Uterus (tissue), 3 donors: ENCODE measurements at regions not wholly inside any gene's neighbourhood (a gene's known extent, or its start where the extent isn't known, plus 50 kb on each side); places are given as distances from the start of the nearest gene placed in this dataset.

Source experiments
- DNase-seq, 2 donors: peaks; one replicate each; pipeline ENCODE4 v3.0.0-alpha.2; 2019 to 2020
- H3K27ac ChIP-seq, 2 donors: fragments of 200-600 bp; sonication (generic); 1 replicate in 1 of 2; 2 replicates in 1 of 2; pipeline ENCODE4 v1.5.1; 2016 to 2018
- H3K27me3 ChIP-seq, 2 donors: fragments of 200-600 bp; sonication (generic); one replicate each; pipeline ENCODE4 v1.5.1; 2018 to 2019; ENCODE audit warnings: control low read depth in 1 of 2
- H3K36me3 ChIP-seq, 2 donors: fragments of 200-600 bp; sonication (generic); one replicate each; pipeline ENCODE4 v1.5.1; 2019; ENCODE audit warnings: control low read depth in 1 of 2
- H3K4me1 ChIP-seq, 2 donors: fragments of 200-600 bp; sonication (generic); one replicate each; pipeline ENCODE4 v1.5.1; 2018 to 2019; ENCODE audit warnings: control low read depth in 1 of 2
- H3K4me3 ChIP-seq, 2 donors: fragments of 200-600 bp; sonication (generic); 1 replicate in 1 of 2; 2 replicates in 1 of 2; pipeline ENCODE4 v1.5.1; 2018 to 2019; ENCODE audit warnings: mild to moderate bottlenecking in 1 of 2
- H3K9me3 ChIP-seq, 2 donors: fragments of 200-600 bp; sonication (generic); one replicate each; pipeline ENCODE4 v1.5.1; 2019; ENCODE audit warnings: control low read depth in 1 of 2
- POLR2A ChIP-seq, 2 donors: fragments of 450-650 bp; IDR thresholded peaks; one replicate each; pipeline ENCODE4 v1.6.1; 2016; ENCODE audit warnings: antibody characterized with exemption in 2 of 2, mild to moderate bottlenecking in 1 of 2, moderate library complexity in 1 of 2
- intact Hi-C: fragments of 100-400 bp; cut with DNase I; formaldehyde crosslinking; loops from one replicate; pipeline ENCODE4 v1.15.1; 2023; ENCODE audit warnings: low total_unique reads
- TF ChIP-seq, protein P1 (sequence below), 4 experiments: fragments of 200-600 bp in 2 of 4; fragments of 450-650 bp in 2 of 4; sonication (generic) in 2 of 4; IDR thresholded peaks; one replicate each; pipeline ENCODE4 v1.5.1; 2016 to 2019; ENCODE audit warnings: antibody characterized with exemption in 4 of 4, mild to moderate bottlenecking in 2 of 4, moderate library complexity in 1 of 4
- donor health status: DM: yes; HTN: yes; CAD: no.

DNA sequence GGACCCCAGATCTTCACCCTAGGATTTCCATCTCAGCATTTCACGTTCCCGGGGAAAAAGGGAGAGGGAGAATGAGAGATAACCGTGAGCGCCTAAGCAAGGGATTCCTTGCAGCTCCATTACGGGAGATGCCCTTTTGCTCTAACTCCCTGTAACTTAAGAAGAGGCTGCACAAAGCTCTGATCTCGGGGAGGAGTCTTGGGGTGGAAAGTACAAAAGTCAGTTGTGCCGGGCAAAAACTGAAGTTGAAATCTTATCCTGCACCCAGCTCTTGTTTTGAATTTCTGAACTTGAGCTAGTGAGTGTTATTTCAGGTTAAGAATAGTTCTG is 256.4 kb upstream of the SOX21 start:
- no peak overlapping the region for H3K27ac ChIP-seq
- TF ChIP-seq, protein P1, sequence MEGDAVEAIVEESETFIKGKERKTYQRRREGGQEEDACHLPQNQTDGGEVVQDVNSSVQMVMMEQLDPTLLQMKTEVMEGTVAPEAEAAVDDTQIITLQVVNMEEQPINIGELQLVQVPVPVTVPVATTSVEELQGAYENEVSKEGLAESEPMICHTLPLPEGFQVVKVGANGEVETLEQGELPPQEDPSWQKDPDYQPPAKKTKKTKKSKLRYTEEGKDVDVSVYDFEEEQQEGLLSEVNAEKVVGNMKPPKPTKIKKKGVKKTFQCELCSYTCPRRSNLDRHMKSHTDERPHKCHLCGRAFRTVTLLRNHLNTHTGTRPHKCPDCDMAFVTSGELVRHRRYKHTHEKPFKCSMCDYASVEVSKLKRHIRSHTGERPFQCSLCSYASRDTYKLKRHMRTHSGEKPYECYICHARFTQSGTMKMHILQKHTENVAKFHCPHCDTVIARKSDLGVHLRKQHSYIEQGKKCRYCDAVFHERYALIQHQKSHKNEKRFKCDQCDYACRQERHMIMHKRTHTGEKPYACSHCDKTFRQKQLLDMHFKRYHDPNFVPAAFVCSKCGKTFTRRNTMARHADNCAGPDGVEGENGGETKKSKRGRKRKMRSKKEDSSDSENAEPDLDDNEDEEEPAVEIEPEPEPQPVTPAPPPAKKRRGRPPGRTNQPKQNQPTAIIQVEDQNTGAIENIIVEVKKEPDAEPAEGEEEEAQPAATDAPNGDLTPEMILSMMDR (IDR thresholded peaks at IDR 0.05): no peak
- no peak for TF ChIP-seq POLR2A (IDR thresholded peaks at IDR 0.05)

DNA sequence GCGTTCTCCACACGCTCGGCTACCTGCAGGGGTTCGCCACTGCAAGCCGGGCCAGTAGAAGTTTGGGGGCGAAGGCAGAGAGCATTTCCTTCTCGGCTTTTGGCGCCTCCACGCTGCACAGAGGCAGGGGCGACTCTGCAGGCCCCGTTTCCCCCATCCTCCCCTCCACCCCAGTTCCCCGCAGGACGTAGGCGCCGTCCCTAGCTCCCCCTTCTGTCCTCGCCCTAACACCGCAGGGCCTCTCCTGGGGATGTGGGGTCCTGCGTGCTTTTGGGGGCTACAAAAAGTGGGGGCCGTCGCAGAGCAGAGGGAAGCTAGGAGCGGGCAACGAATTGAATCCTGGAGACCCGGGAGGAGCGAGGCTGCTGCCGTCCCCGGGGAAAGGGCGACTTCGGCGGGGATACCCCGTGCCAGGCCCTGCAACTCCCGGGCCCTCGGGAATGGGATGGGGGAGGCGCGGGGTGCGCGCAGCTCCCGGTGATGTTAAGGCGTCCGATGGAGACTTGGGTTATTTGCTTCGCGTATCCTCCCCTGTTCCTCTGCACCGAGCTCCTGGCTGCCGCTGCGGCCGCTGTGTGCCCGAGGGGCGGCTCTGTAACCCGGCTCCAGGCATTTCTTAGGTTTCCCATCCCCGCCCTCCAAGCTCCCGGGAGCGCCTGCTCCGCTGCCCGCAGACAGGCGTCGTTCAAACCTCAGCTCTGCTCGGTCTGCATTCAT is 255.9 kb upstream of the SOX21 start:
- Histone ChIP-seq H3K4me1 (no peaks in the 10 kb centered on the region), H3K27ac (no peak overlapping the region), H3K4me3 (peak overlapping the region in 1 of 2 donors; percentile 14), H3K9me3 (no peaks in the 10 kb centered on the region), H3K36me3 (no peaks in the 10 kb centered on the region), H3K27me3 (peaks cover 0 to 16% of the 10 kb centered on the region in 2 donors)
- no peak for TF ChIP-seq POLR2A (IDR thresholded peaks at IDR 0.05)
- TF ChIP-seq, protein P1 (IDR thresholded peaks at IDR 0.05): no peak
- no peak for DNase-seq
- intact Hi-C loops: no loop called here

More for the DNA sequence above, 256.4 kb upstream of the SOX21 start:
- Histone ChIP-seq H3K9me3 (no peaks in the 10 kb centered on the region), H3K36me3 (no peaks in the 10 kb centered on the region), H3K4me3 (no peak overlapping the region), H3K27me3 (peaks cover 0 to 16% of the 10 kb centered on the region in 2 donors), H3K4me1 (no peaks in the 10 kb centered on the region)
- intact Hi-C loops: no loop called here
- no peak for DNase-seq

DNA sequence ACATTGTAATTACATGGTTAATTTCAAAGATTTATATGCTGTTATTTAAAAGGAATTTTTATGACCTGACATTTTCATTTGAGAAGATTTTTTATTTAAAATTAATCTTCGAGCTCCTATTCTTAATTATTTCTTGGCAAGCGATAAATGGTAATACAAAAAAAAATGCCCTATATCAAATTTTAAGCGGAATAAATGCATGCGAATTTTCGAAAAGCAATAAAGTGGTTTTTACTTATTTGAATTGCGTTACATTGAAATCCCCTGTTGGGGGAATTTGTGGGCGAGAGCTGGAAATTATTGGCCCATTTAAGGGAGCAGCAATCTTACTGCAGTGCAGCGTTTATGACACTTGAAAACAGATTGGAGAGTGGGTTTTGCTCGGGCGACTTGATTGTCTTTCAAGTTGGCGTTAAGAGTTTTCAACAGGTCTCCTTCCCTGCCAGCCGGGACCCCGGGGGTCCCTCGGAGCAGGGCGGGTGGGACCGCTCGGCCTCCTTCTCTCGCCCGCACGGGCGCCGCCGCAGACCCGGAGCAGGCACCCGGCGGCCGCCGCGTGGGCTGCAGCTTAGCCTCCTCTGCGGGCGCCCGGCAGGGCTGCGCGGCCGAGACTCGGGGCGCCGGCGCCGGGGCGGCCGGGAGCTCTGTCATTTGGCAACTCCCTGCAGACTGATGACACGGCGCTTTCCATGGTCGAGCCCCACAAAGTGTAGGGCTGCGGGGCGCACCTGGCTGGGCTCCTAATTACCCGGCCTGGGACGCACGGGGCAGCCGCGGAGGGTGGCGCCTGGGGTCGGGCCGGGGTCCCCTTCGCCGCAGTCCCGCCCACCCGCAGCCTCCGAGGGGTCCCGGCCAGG is 255.1 kb upstream of the SOX21 start:
- DNase-seq: no peak
- H3K27me3 ChIP-seq: peaks cover 0 to 16% of the 10 kb centered on the region in 2 donors
- TF ChIP-seq, protein P1 (IDR thresholded peaks at IDR 0.05): no peak
- TF ChIP-seq POLR2A (IDR thresholded peaks at IDR 0.05): no peak
- peak overlapping the region in 1 of 2 donors; percentile 14 for H3K4me3 ChIP-seq
- H3K27ac ChIP-seq: no peak overlapping the region
- no peaks in the 10 kb centered on the region for H3K36me3 ChIP-seq
- intact Hi-C loops: no loop called here
- H3K4me1 ChIP-seq: no peaks in the 10 kb centered on the region
- H3K9me3 ChIP-seq: no peaks in the 10 kb centered on the region

DNA sequence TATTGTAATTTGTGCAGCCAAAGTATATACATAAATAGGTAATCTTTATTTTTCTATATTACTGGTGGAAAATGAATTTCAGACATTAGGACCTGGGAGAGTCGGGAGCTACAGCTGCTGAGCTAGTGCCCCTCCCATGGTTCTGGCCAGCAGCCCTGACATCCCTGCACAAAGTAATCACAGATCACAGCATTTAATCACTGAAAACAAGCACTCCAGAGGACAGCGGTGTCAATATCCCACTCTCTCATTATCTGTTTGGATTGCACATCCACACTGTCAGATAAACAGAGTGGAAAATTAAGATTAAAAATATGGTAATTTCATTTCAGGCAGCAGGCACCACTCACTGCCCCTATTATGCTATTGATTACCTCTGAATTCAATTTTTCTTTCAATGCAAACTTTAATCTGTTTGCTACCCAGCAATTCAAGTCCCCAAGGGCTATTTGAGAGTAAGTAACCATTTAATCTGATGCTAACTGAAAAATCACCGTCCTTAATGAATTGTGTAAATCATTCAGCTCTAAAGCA is 254.1 kb upstream of the SOX21 start:
- Histone ChIP-seq H3K36me3 (no peaks in the 10 kb centered on the region), H3K4me1 (no peaks in the 10 kb centered on the region), H3K9me3 (no peaks in the 10 kb centered on the region), H3K27ac (no peak overlapping the region), H3K4me3 (no peak overlapping the region), H3K27me3 (peaks cover 0 to 16% of the 10 kb centered on the region in 2 donors)
- no peak for DNase-seq
- intact Hi-C loops: no loop called here
- TF ChIP-seq, protein P1 (IDR thresholded peaks at IDR 0.05): no peak
- TF ChIP-seq POLR2A (IDR thresholded peaks at IDR 0.05): no peak

DNA sequence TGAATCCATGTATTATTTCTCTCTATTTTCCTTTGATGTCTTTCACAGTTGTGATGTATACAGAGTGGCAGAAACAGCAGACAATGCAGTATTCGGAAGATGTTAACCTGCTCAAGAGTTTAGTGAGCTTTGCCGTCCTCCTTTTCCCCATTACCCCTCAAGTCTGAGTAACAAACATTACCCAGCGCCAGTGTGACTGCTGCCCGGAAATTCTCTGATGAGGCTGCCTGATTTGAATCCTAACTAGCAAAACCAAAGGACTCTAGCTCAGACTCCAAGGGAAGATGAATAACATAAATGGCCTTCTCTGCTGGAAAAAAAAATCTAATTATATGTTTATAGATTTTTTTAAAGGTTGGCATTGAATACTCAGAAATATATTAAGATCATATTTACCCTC is 247.3 kb upstream of the SOX21 start:
- no peak for DNase-seq
- H3K4me3 ChIP-seq: no peak overlapping the region
- H3K36me3 ChIP-seq: no peaks in the 10 kb centered on the region
- no peak for TF ChIP-seq POLR2A (IDR thresholded peaks at IDR 0.05)
- TF ChIP-seq, protein P1 (IDR thresholded peaks at IDR 0.05): no peak
- no peak overlapping the region for H3K27ac ChIP-seq
- no peaks in the 10 kb centered on the region for H3K9me3 ChIP-seq
- no peaks in the 10 kb centered on the region for H3K27me3 ChIP-seq
- no peaks in the 10 kb centered on the region for H3K4me1 ChIP-seq
- intact Hi-C loops: no loop called here
